Urinary bladder (tissue), 3 donors: ENCODE measurements at regions not wholly inside any gene's neighbourhood (a gene's known extent, or its start where the extent isn't known, plus 50 kb on each side); places are given as distances from the start of the nearest gene placed in this dataset.

ENCODE experiments used
- DNase-seq: peaks from one replicate; pipeline ENCODE4 v3.0.0-alpha.2; 2015; ENCODE audit errors: extremely low spot score
- H3K27ac ChIP-seq: one replicate; pipeline ENCODE4 v1.5.1; 2013; ENCODE audit warnings: low read depth, mild to moderate bottlenecking, moderate library complexity
- H3K36me3 ChIP-seq: one replicate; pipeline ENCODE4 v1.6.1; 2013; ENCODE audit warnings: mild to moderate bottlenecking, moderate library complexity; ENCODE audit not compliant: insufficient read depth
- H3K4me1 ChIP-seq: one replicate; pipeline ENCODE4 v1.6.1; 2013; ENCODE audit warnings: mild to moderate bottlenecking, moderate library complexity; ENCODE audit not compliant: insufficient read depth
- H3K4me3 ChIP-seq: one replicate; pipeline ENCODE4 v1.5.1; 2013; ENCODE audit warnings: low read depth, low read length
- WGBS: extraction: QIAGEN DNeasy Blood & Tissue Kit; methylation state at CpG from one replicate; pipeline ENCODE4 v1.1.7; 2013; 5-methylcytosine and 5-hydroxymethylcytosine counted together
- donor health status: healthy with polysubstance abuse.
- donor health status: healthy.

GRCh38 chr9:19552282-19553105 is 143.7 kb downstream of the ACER2 start:
- no peak overlapping the region for H3K27ac ChIP-seq
- WGBS = 74% methylated on average over 3 of the region's 3 CpGs
- DNase-seq = no peak
- peaks cover 1% of the 10 kb centered on the region for H3K4me1 ChIP-seq
- no peak overlapping the region for H3K4me3 ChIP-seq
- H3K36me3 ChIP-seq = no peaks in the 10 kb centered on the region

- no peak overlapping the region for H3K4me3 ChIP-seq
- no peak for DNase-seq
- H3K4me1 ChIP-seq = peaks cover 1% of the 10 kb centered on the region
- WGBS = 38% methylated on average over 8 of the region's 8 CpGs
- no peaks in the 10 kb centered on the region for H3K36me3 ChIP-seq
- H3K27ac ChIP-seq = no peak overlapping the region
Observed at GRCh38 chr9:19551124-19551929, 142.5 kb downstream of the ACER2 start.

GRCh38 chr9:19550009-19550408 is 141.2 kb downstream of the ACER2 start:
- Histone ChIP-seq H3K4me1 (peaks cover 1% of the 10 kb centered on the region), H3K4me3 (no peak overlapping the region), H3K27ac (no peak overlapping the region), H3K36me3 (no peaks in the 10 kb centered on the region)
- no peak for DNase-seq
- 81% methylated on average over 7 of the region's 7 CpGs for WGBS

- Histone ChIP-seq H3K4me1 (no peaks in the 10 kb centered on the region), H3K4me3 (no peak overlapping the region), H3K27ac (no peak overlapping the region), H3K36me3 (no peaks in the 10 kb centered on the region)
- no peak for DNase-seq
- 77% methylated on average over 3 of the region's 3 CpGs for WGBS
Observed at GRCh38 chr9:19533373-19533772, 124.6 kb downstream of the ACER2 start.

- Histone ChIP-seq H3K36me3 (no peaks in the 10 kb centered on the region), H3K27ac (no peak overlapping the region), H3K4me3 (no peak overlapping the region), H3K4me1 (no peaks in the 10 kb centered on the region)
- WGBS = 73% methylated on average over 3 of the region's 3 CpGs
- no peak for DNase-seq
Observed at GRCh38 chr9:19527663-19528062, 118.9 kb downstream of the ACER2 start.

GRCh38 chr9:19522558-19522957 is 113.7 kb downstream of the ACER2 start:
- Histone ChIP-seq H3K4me1 (no peaks in the 10 kb centered on the region), H3K36me3 (no peaks in the 10 kb centered on the region), H3K4me3 (no peak overlapping the region), H3K27ac (no peak overlapping the region)
- no peak for DNase-seq
- WGBS = 47% methylated on average over 2 of the region's 2 CpGs

DNA sequence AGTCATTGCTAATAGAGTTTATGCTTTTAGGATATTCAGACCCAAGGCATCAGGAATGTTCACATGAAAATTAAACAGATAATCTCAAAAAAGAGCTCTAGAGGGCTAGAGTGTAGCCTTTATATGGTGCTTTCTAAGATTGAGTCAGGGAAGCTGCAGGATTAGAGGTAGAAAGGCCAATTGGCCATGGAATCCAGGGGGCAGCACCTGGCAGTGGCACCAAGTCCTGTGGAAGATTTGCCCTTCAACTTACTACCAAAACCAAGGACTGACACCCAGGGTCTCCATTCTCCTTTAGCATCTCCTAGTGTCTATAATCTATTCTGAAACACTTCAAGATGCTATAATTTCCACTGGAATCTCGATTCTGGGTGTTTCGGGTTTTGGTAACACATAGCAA is 112.4 kb downstream of the ACER2 start:
- no peak overlapping the region for H3K27ac ChIP-seq
- no peak for DNase-seq
- H3K36me3 ChIP-seq = no peaks in the 10 kb centered on the region
- 92% methylated on average over 2 of the region's 2 CpGs for WGBS
- H3K4me1 ChIP-seq = no peaks in the 10 kb centered on the region
- H3K4me3 ChIP-seq = no peak overlapping the region

GRCh38 chr9:19517202-19517942 is 108.6 kb downstream of the ACER2 start:
- WGBS = 84% methylated on average over 3 of the region's 3 CpGs
- DNase-seq = no peak
- no peaks in the 10 kb centered on the region for H3K4me1 ChIP-seq
- no peak overlapping the region for H3K27ac ChIP-seq
- no peak overlapping the region for H3K4me3 ChIP-seq
- no peaks in the 10 kb centered on the region for H3K36me3 ChIP-seq

DNA sequence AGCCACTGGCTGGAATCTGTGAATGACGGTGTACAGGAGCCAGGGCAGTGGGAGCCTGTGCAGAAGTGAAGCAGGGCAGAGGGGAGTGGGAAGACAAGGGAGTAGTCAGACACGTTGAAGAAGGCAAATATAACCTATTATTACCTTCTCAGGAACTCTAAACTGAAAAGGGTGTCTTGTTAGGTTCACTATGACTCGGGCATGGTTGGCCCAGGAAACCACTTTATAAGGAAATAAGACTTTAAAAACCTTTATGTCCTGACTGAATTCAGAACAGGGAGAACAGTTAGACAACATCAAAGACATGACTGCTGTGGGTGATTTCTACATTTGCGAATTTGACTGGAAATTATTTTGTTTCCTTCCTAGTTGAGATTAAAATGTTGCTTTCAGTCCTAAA is 107.5 kb downstream of the ACER2 start:
- Histone ChIP-seq H3K4me1 (no peaks in the 10 kb centered on the region), H3K4me3 (no peak overlapping the region), H3K36me3 (no peaks in the 10 kb centered on the region), H3K27ac (no peak overlapping the region)
- WGBS = 75% methylated on average over 4 of the region's 4 CpGs
- no peak for DNase-seq

- DNase-seq = no peak
- WGBS = 76% methylated on average over 7 of the region's 7 CpGs
- Histone ChIP-seq H3K27ac (no peak overlapping the region), H3K4me1 (no peaks in the 10 kb centered on the region), H3K4me3 (no peak overlapping the region), H3K36me3 (no peaks in the 10 kb centered on the region)
Observed at GRCh38 chr9:19513671-19514275, 105.0 kb downstream of the ACER2 start.

DNA sequence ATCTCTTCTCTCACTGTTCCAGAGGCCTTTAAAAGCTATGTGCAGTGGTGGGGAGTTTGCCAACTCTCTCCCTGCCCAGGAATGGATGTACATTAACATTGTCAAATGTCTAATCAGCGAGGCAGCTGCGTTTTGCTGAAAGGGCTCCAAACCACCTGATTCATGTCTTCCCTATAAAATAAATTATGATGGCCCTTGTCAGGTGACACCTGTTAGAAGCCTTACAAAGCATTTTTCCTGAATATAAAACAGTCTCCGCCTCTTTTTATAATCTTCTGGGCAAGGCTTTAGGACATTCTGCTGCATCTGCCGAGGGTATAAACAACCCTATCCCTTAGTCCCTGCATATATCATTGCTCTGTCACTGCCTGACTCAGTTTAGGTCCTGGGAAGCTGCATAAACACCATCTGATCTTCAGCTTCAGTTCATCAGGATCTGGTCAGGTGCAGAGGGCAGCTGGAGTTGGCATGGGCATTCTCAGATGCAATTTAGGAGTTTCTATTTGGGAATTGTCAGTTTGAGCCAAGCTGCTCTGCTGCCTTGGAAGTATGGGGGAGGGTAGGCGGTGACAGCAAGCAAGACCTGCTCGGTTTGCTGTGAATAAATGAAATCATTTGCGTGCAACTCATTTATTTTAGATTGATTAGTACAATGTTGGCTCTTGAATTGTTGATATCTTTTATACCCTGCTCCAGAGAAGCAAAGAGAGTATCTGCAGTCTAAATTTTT is 103.5 kb downstream of the ACER2 start:
- DNase-seq = no peak
- no peaks in the 10 kb centered on the region for H3K36me3 ChIP-seq
- H3K4me1 ChIP-seq = no peaks in the 10 kb centered on the region
- 54% methylated on average over 7 of the region's 7 CpGs for WGBS
- no peak overlapping the region for H3K27ac ChIP-seq
- H3K4me3 ChIP-seq = no peak overlapping the region

DNA sequence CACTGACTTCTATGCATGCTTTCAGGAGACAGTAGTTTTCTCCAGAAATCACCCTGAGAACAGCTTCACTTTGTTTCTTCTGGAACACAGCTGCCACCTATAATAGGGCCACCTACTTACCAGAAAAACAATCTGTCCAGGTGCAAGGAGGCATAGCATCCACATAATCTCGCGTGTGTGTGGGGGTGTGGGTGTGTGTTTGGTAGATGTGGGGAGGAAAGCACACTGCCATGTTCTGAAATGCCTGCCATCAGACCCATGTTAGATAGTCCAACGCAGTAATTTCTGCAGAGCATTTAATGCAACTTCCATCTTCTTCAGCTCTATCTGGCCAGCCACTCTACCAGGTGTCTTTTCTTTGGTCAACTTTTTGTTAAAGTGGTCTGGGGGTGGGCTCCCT is 102.9 kb downstream of the ACER2 start:
- no peak overlapping the region for H3K4me3 ChIP-seq
- DNase-seq = no peak
- no peak overlapping the region for H3K27ac ChIP-seq
- WGBS = 71% methylated on average over 3 of the region's 3 CpGs
- H3K36me3 ChIP-seq = no peaks in the 10 kb centered on the region
- H3K4me1 ChIP-seq = no peaks in the 10 kb centered on the region

- no peaks in the 10 kb centered on the region for H3K36me3 ChIP-seq
- no peak overlapping the region for H3K27ac ChIP-seq
- no peak overlapping the region for H3K4me3 ChIP-seq
- no peaks in the 10 kb centered on the region for H3K4me1 ChIP-seq
- 80% methylated on average over 4 of the region's 4 CpGs for WGBS
- DNase-seq = no peak
Observed at GRCh38 chr9:19510907-19511306, 102.1 kb downstream of the ACER2 start.
